ENCODE measurements at regions not wholly inside any gene's neighbourhood (a gene's known extent, or its start where the extent isn't known, plus 50 kb on each side); places are given as distances from the start of the nearest gene placed in this dataset.

DNA sequence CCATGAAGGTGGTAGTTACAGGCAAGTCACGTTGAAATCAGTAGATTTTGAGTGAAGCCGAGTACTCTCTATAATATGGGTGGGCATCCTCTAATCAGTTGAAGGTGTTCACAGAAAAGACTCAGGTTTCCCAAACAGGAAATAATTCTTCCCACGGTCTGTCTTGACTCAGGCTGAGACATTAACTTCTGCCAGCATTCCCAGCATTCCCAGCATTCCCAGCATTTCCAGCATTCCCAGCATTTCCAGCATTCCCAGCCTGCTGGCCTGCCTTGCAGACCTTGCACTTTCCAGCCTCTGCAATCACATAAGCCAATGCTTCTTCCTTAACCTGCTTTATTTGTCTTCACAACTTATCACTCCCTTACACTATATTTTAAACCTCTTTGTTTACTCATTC lies 542.3 kb upstream of the ROBO2 start:
- no peak overlapping the region for H2BK15ac ChIP-seq (ENCODE audit: low read length)
- H3K56ac ChIP-seq (replicated peaks; ENCODE audit: insufficient read length, low read depth, low read length) = no peak overlapping the region
- no peak overlapping the region for H2BK120ac ChIP-seq (replicated peaks; ENCODE audit: low read depth, low read length)
- H2BK5ac ChIP-seq (ENCODE audit: low read depth, low read length) = peak overlapping the region; percentile 68; the same call in 1 of the 2 replicates
- peak; percentile 54 to 69 for DNase-seq (ENCODE audit: low read depth in 1 of 2, low spot score in 2 of 2)
- ChIA-PET CTCF (ENCODE audit: partially characterized antibody) (no interaction called here), POLR2A (ENCODE audit: partially characterized antibody) (no interaction called here)
- no peak overlapping the region for H3K14ac ChIP-seq (ENCODE audit: insufficient read length)
- H2BK12ac ChIP-seq (ENCODE audit: low read depth, low read length) = peak overlapping the region; percentile 75; the same call in 1 of the 2 replicates
- peak overlapping the region; percentile 89; the same call in 1 of the 2 replicates for H2AK5ac ChIP-seq (ENCODE audit: low read depth, low read length)
- no peak overlapping the region for H4K5ac ChIP-seq (ENCODE audit: insufficient read length, low read depth, low read length)
- H3K18ac ChIP-seq (ENCODE audit: extremely low read depth, low read length) = no peak overlapping the region
- no peak overlapping the region for H3K4ac ChIP-seq (replicated peaks; ENCODE audit: insufficient read length, low read depth, low read length)
- no peak overlapping the region for H4K91ac ChIP-seq (replicated peaks; ENCODE audit: insufficient read length, low read length)
- H3K27ac ChIP-seq (ENCODE audit: low read depth, low read length) = no peak overlapping the region
- H3K23me2 ChIP-seq (ENCODE audit: low read depth, low read length) = no peaks in the 10 kb centered on the region
- H2AFZ ChIP-seq (ENCODE audit: low read length) = no peak overlapping the region
- H2BK20ac ChIP-seq (ENCODE audit: low read length) = no peak overlapping the region
- H3K4me3 ChIP-seq (ENCODE audit: extremely low read depth in 1 of 4, insufficient read depth in 2 of 4, low read depth in 3 of 4, low read length in 4 of 4) = no peak overlapping the region
- H3K9me3 ChIP-seq (ENCODE audit: insufficient read depth in 2 of 2, low read depth in 1 of 2, low read length in 1 of 2) = peaks cover 0 to 6% of the 10 kb centered on the region in 2 experiments; a peak in 3 of 4 replicates
- H3K79me2 ChIP-seq (ENCODE audit: control insufficient read depth in 1 of 2, insufficient read depth in 2 of 2, low read length in 2 of 2) = no peaks in the 10 kb centered on the region
- H3K36me3 ChIP-seq (ENCODE audit: control insufficient read depth in 2 of 4, insufficient read depth in 4 of 4, low read length in 3 of 4) = no peaks in the 10 kb centered on the region
- no peak overlapping the region for H3K23ac ChIP-seq (ENCODE audit: insufficient read length)
- no peaks in the 10 kb centered on the region for H3K27me3 ChIP-seq (replicated peaks in 1 of 4; ENCODE audit: control insufficient read depth in 3 of 4, extremely low read depth in 1 of 4, insufficient read depth in 3 of 4, low read length in 3 of 4)
- peak; percentile 58 for FAIRE-seq
- H4K8ac ChIP-seq (ENCODE audit: extremely low read depth, insufficient read depth, low read length) = no peak overlapping the region
- no peaks in the 10 kb centered on the region; a peak in 1 of 7 replicates for H3K4me1 ChIP-seq (replicated peaks in 1 of 4; ENCODE audit: control insufficient read depth in 3 of 4, insufficient read depth in 4 of 4, low read length in 3 of 4)
- WGBS, 2 experiments (ENCODE audit: extremely low coverage in 1 of 2, insufficient coverage in 1 of 2, insufficient read length in 1 of 2, insufficient replicate concordance in 2 of 2, low coverage in 1 of 2, low lambda C conversion rate in 2 of 2, missing lambda C conversion rate in 1 of 2) = 75% methylated on average over 3 of the region's 3 CpGs; no CpG with 5 or more reads in 1 of the 2 experiments
- H3K9ac ChIP-seq (replicated peaks in 1 of 4; ENCODE audit: extremely low read depth in 1 of 4, low read depth in 3 of 4, low read length in 3 of 4) = no peak overlapping the region
- no peak overlapping the region for H3K4me2 ChIP-seq (ENCODE audit: insufficient read depth in 1 of 2, low read depth in 2 of 2, low read length in 2 of 2)
- no peaks in the 10 kb centered on the region for H3K79me1 ChIP-seq (ENCODE audit: low read depth, low read length)
- H4K20me1 ChIP-seq (replicated peaks in 1 of 2; ENCODE audit: control insufficient read depth in 1 of 2, insufficient read depth in 2 of 2, low read length in 2 of 2) = no peaks in the 10 kb centered on the region
- TF ChIP-seq SP4 (IDR thresholded peaks at IDR 0.05; ENCODE audit: low read length) (no peak), JUN (IDR thresholded peaks at IDR 0.05; ENCODE audit: low read depth, low read length) (no peak)
- TF ChIP-seq, protein P1, sequence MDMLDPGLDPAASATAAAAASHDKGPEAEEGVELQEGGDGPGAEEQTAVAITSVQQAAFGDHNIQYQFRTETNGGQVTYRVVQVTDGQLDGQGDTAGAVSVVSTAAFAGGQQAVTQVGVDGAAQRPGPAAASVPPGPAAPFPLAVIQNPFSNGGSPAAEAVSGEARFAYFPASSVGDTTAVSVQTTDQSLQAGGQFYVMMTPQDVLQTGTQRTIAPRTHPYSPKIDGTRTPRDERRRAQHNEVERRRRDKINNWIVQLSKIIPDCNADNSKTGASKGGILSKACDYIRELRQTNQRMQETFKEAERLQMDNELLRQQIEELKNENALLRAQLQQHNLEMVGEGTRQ (IDR thresholded peaks at IDR 0.05; ENCODE audit: low read length) = no peak

All from H1 (cell line).